Non-pigmented ciliary epithelial cell (primary cell): ENCODE measurements at regions not wholly inside any gene's neighbourhood (a gene's known extent, or its start where the extent isn't known, plus 50 kb on each side); places are given as distances from the start of the nearest gene placed in this dataset.

Experiments
- DNase-seq: peaks from one replicate; pipeline ENCODE4 v3.0.0-alpha.2; 2010; ENCODE audit warnings: low read depth

- DNase-seq, result no peak
Measured at GRCh38 chr12:84741031-84741430, 171.6 kb downstream of the SLC6A15 start.

- DNase-seq, result no peak
Measured at GRCh38 chr12:84740602-84741001, 172.0 kb downstream of the SLC6A15 start.

- DNase-seq, result no peak
Measured at GRCh38 chr12:84738481-84738972, 174.1 kb downstream of the SLC6A15 start.

GRCh38 chr12:84732828-84733340 is 179.7 kb downstream of the SLC6A15 start:
- DNase-seq, result no peak

- DNase-seq, result no peak
Measured at GRCh38 chr12:84730561-84731162, 181.9 kb downstream of the SLC6A15 start.

GRCh38 chr12:84727961-84728360 is 184.6 kb downstream of the SLC6A15 start:
- DNase-seq, result no peak

GRCh38 chr12:84726780-84727179 is 185.8 kb downstream of the SLC6A15 start:
- no peak for DNase-seq

- DNase-seq, result no peak
Measured at GRCh38 chr12:84723988-84724387, 188.6 kb downstream of the SLC6A15 start.

GRCh38 chr12:84719997-84720396 is 192.6 kb downstream of the SLC6A15 start:
- DNase-seq, result no peak

GRCh38 chr12:84718906-84719305 is 193.7 kb downstream of the SLC6A15 start:
- no peak for DNase-seq

- DNase-seq, result no peak
Measured at GRCh38 chr12:84712747-84713146, 199.9 kb downstream of the SLC6A15 start.

- DNase-seq, result no peak
Measured at GRCh38 chr12:84706374-84706773, 206.2 kb downstream of the SLC6A15 start.

- no peak for DNase-seq
Measured at GRCh38 chr12:84704856-84705255, 207.7 kb downstream of the SLC6A15 start.

- no peak for DNase-seq
Measured at GRCh38 chr12:84702001-84702400, 210.6 kb downstream of the SLC6A15 start.

GRCh38 chr12:84701041-84701440 is 211.6 kb downstream of the SLC6A15 start:
- no peak for DNase-seq

GRCh38 chr12:84698576-84699333 is 213.8 kb downstream of the SLC6A15 start:
- DNase-seq, result no peak

GRCh38 chr12:84696908-84697540 is 215.6 kb downstream of the SLC6A15 start:
- no peak for DNase-seq

GRCh38 chr12:84696281-84696680 is 216.3 kb downstream of the SLC6A15 start:
- DNase-seq, result no peak

- DNase-seq, result no peak
Measured at GRCh38 chr12:84694116-84694515, 218.5 kb downstream of the SLC6A15 start.

GRCh38 chr12:84692071-84692470 is 220.5 kb downstream of the SLC6A15 start:
- DNase-seq, result no peak

GRCh38 chr12:84691266-84691665 is 221.3 kb downstream of the SLC6A15 start:
- DNase-seq, result no peak

GRCh38 chr12:84689638-84690037 is 223.0 kb downstream of the SLC6A15 start:
- no peak for DNase-seq

- no peak for DNase-seq
Measured at GRCh38 chr12:84685379-84685778, 227.2 kb downstream of the SLC6A15 start.
